Sciatic nerve (tissue), 2 donors: ENCODE measurements at regions not wholly inside any gene's neighbourhood (a gene's known extent, or its start where the extent isn't known, plus 50 kb on each side); places are given as distances from the start of the nearest gene placed in this dataset.
"Not testable (repeated sequence)": the region's sequence is repeated elsewhere in the genome, so short reads cannot be mapped to it uniquely, and the experiment has no call there.

Experiments
- ATAC-seq: fragments of 200-7000 bp; cut with Tn5 transposase; one replicate; pipeline ENCODE4 v1.9.1; 2020; ENCODE audit warnings: mild to moderate bottlenecking, moderate library complexity
- DNase-seq: peaks from one replicate; pipeline ENCODE4 v3.0.0-alpha.2; 2020; ENCODE audit warnings: low spot score
- intact Hi-C: fragments of 100-400 bp; cut with DNase I; formaldehyde crosslinking; loops from one replicate; pipeline ENCODE4 v1.14.2; 2022
- donor health status: DM: no; HTN: no; CAD: no.
- donor health status: DM: no; HTN: no; CAD: no.

DNA sequence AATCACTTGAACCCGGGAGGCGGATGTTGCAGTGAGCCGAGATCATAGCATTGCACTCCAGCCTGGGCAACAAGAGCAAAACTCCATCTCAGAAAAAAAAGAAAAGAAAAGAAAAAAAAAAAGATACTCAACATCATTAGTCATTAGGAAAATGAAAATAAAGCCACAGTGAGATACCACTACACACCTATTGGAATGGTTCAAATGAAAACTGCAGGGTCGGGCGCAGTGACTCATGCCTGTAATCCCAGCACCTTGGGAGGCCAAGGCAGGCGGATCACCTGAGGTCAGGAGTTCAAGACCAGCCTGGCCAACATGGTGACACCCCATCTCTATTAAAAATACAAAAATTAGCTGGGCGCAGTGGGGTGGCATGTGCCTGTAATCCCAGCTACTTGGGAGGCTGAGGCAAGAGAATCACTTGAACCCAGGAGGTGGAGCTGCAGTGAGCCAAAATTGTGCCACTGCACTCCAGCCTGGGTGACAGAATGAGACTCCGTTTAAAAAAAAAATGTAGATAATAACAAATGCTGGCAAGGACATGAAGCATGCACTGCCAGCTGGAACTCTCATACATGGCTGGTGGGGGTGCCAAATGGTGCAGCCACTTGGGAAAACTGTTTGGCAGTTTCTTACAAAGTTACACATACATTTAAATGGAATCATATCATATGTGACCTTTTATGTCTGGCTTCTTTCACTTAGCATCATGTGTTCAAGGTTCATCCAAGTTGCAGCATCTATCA, 90.0 kb upstream of the TARDBP start:
- ATAC-seq, intact Hi-C loops, DNase-seq: not testable (repeated sequence)

DNA sequence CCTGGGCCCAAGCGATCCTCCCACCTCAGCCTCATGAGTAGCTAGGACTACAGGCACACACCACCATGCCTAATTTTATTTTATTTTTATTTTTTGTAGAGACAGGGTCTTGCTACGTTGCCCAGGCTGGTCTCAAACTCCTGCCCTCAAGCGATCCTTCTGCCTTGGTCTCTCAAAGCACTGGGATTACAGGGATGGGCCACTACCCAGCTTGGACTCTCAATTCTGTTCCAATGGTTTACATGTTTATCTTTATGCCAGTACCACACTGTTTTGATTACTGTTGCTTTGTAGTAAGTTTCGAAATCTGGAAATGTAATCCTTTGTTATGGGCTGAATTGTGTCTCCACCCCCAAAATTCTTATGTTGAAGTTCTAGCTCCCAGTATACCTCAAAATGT, 88.4 kb upstream of the TARDBP start:
- no peak for ATAC-seq
- no peak for DNase-seq
- intact Hi-C loops, result no loop called here

DNA sequence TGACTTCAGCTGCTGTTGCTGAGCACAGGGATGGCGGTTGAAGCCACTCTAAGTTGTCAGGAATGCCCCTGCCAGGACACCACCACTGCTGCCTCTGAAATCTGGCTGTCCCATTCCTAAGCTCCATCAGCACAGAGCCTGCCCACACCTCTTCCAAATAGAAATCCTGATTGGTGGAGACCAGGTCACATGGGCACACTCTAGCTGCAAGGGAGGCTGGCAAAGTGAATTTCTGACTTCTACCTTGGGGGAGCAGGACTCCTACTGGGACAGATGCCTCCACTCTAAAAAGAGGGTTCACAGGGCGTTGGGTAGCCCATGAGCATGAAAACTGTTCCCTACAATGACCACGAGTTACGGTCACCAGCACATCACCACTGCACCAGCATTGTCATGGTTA, 83.8 kb upstream of the TARDBP start:
- intact Hi-C loops, result no loop called here
- DNase-seq (no peak), ATAC-seq (no peak)

DNA sequence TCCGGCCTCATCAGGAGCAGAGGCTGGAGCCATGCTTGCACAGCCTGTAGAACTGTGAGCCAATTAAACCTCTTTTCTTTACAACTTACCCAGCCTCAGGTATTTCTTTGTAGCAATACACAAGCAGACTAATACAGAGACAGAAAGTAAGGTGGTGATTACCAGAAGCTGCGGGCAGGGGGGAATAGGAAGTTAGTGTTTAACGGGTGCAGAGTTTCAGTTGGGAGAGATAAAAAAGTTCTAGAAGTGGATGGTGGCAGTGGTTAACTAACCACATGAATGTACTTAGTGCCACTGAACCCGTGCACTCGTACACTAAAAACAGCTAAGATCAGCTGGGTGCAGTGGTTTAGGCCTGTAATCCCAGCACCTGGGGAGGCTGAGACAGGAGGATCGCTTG, 80.4 kb upstream of the TARDBP start:
- ATAC-seq, result no peak
- no peak for DNase-seq
- intact Hi-C loops, result no loop called here

DNA sequence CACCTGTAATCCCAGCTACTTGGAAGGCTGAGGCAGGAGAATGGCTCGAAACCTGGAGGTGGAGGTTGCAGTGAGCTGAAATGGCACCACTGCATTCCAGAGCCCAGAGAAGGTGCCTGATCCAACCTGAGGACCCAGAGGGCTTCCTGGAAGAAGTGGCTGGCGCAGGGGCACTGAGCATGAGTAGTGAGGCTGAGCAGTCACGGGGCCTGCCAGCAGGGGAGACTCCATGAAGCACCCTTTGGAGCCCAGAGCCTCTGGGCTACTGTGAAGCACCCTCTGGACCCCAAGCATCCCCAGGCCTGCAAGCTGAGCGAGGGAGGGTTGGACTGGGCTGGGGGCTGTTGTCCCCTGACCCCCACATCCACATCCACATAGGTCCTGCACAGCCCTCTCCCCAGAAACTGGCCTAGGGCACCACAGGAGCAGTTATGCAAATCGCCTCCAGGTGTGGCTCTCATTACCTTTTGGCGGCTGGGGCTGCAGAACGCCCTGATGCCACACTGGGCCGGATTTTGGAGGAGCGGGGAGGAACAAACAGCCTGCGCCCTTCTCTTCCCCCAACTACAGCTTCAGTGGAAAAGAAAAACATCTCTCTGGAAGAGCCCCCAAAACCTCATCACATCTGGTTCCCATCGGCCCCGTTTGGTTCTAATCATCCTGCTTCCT, 78.2 kb upstream of the TARDBP start:
- DNase-seq, result no peak
- no peak for ATAC-seq
- intact Hi-C loops, result no loop called here

DNA sequence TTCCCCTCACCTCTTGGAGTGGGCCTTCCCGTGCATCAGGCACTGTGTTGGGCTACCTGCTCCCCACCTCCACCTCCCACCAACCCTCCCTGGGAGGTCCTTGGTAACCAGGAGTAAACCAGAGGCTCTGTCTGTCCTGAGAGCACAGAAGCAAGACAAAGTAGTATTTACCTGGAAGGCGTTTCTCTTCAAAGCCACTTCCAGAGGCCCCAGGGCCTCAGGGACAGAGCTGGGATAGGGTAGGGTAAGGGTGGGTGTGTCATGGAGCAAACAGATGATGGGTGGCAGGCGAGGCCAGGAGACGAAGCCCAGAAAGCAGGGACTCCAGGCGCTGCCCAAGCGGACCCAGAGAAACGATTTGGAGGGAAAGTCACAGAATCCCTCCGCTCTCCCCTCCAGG, 77.2 kb upstream of the TARDBP start:
- ATAC-seq (no peak), DNase-seq (no peak)
- intact Hi-C loops, result no loop called here

DNA sequence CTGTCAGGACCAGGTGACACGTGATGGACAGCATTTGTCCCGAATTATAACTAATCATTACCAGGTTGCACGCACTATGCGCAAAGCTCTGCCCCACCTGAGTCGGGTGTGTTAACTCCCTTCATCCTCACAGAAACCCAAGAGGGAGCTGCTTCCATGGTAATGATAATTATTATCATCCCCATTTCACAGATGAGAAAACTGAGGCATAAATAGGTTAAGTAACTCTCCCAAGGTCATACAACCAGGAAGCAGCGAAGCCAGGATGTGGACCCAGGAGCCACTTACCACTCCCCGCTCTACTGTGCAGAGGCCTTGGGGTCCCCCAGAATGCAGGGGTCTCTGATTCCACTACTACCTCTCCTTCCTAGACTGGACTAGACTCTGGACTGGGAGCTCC, 76.7 kb upstream of the TARDBP start:
- DNase-seq (no peak), ATAC-seq (no peak)
- intact Hi-C loops, result no loop called here

DNA sequence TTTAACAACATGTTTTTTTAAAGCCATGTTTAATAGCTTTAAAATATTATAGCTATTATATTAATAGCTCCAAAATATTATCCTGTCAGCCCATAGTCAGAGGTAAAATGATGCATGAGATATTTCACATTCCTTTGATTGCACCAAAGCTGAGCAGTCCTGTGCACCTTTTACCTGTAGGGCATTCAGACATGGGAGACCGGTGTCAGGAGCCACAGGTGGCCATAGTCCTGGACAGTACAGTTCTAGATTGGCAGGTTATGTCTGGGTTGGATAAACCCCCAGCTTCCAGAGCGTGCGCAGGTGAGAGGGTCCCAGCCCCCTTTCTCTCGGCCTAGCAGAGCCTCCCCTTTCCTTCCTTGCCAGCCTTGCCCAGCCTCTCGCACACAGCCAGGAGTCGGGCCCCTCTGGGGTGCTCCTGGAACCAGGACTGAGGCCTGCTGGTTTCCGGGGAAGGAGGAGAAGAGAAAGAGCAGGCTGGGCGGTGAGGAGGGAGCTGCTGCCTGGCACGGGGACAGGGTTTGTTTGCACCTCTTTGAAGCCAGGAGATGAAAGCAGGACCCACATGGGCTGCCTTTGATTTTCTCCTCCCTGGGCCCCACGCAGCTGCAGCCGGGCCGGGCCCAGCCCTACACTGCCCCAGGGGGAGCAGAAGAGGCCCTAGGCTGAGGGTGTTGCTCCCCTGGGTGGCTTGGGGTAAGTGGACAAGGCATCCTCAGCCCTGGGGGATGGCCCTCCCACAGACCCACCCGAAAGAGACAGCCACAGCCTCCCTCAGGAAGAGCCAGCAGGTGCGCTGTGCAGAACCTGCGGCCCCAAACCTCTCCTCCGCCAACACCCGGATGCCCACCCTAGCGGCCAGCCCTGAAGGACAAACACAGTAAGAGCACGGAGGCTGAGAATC, 75.2 kb upstream of the TARDBP start:
- intact Hi-C loops, result no loop called here
- no peak for DNase-seq
- no peak for ATAC-seq

DNA sequence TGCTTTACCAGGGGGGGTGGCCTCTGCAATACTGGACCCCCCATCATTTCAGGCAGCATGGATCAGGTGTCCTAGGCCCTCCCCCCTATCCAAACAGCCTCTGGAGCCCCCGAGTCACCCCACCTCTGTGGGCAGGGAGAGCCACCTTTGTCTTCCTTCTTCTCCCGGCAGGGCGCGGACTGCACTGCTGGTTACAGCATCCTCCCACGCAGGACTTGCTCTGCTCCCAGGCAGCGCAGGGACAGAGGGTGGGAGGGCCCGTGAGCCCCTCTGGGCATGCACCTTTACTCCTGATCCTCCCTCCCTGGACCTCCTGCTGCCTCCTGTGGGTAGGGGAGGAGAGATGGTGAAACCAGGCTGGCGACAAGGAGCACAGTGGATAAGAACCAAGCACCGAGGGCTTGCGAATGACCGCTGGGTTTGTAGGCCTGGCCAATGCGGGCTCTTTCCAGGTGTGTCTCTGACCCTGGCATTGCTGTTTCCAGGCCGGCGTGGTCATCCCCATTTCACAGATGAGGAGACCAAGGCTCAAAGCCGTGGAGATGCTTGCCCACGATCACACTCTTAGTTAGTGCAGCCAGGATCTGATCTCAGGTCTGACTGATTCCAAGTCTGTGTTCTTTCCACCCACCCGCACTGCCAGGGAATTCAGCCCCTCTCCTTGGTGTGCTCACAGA, 73.6 kb upstream of the TARDBP start:
- DNase-seq, result no peak
- ATAC-seq, result no peak
- intact Hi-C loops, result no loop called here

DNA sequence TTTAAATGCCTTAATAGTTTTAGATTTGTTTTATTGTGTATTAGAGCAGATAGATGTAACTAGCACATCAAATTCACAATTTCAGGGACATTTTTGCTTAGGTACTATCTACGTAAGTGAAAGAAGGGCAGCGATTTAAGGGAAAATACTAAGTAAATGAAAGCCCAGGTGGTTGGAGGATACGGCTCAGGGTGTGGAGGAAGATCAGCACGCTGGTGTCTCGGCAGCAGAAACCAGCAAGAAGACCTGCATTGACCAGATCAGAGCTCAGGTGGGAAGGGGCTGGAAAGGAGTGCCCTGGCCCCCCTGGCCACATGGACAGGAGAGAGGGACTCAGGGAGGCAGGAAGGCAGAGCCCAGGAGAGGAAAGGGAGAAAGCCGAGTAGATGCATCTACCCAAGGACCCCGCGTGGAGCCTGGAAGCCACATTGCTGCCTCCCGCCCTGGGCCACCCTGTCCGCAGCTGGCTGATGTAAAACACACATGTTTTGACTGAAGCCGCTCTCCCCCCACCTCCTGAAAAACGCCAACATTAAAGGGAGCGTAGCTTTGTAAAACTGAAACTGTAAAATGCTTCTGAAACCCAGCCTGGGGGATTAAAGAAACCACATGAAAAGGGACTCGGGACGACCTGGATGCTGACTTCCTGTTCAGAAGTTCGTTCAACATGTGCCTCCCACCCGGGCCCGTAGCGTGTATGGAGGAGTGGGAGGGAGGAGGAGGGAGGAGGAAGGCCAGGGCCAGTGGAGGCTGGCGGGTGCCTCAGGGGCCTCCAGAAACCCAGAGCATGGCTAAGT, 72.6 kb upstream of the TARDBP start:
- ATAC-seq, result no peak
- intact Hi-C loops, result loop anchor here (10.0 kb wide), 1 partner anchor 445 kb away; no protein-coding TSS in a partner anchor
- no peak for DNase-seq

DNA sequence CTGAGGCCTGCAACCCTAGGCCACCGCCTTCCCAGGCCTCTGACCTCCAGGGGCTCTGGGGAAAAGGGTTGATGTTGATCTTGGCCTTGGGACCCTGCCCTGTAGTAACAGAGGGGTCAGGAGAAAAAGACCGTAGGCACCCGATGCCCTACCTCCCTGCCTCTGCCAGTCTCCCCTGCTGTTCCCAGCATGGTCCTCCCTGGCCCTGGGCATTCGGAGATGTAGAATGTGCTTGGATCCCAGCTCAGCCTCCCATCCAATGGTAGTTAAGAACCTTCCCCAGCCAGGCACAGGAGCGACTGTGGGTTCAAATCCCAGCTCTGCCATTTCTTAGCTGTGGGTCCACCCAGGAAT, 72.0 kb upstream of the TARDBP start:
- DNase-seq (no peak), ATAC-seq (no peak)
- intact Hi-C loops, result loop anchor here (10.0 kb wide), 1 partner anchor 446 kb away; no protein-coding TSS in a partner anchor

DNA sequence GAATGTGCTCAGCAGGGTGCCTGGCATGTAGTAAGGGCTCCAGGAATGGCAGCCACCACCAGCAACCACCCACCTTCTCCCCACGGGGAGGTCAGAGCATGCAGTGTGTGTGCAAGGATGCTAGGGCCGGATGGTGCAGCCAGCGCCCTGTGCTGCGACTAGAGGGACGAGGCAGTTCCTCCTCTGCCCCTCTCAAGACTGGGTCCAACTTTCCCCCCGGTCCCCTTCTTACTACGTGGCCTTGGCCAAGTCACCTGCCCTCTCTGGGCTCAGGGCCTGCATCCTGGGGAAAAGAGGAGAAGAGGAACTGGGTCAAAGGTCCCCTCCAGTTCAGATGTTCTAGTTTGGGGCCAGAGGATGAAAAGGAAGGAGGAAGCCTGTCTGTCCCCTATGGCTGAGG, 71.6 kb upstream of the TARDBP start:
- DNase-seq (no peak), ATAC-seq (no peak)
- intact Hi-C loops, result loop anchor here (10.0 kb wide), 1 partner anchor 446 kb away; no protein-coding TSS in a partner anchor

DNA sequence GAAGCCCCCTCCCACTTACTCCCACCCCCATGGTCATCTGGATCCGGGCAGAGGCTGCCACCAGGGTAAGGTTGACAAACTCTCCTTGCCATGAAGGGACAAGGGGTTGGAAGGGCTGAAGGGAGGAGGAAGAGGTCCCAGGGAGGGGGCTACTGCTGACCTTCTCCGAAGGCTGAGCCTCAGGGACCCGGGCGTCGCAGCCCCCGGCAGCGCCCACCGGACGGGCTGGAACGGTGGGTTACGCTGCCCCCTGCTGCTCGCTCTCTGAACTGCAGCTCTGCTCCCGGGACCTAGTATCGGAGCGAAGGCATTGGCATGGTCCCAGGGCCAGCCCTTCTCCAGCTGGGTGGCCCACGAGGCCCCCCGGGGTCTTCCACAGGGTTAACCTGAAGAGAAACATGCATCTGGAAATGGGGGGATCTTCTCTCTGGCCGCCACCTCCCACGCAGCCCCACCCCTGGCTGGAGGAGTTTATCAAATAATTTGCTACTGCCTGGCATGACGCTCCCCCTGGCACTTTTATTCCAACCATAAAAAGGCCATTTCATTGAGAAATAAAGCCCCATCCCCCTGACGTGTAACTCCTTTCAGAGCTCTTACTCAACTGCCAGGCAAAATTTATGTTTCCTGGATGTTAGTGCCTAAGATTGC, 70.4 kb upstream of the TARDBP start:
- DNase-seq, result peak; percentile 77
- ATAC-seq, result peak; percentile 32
- intact Hi-C loops, result loop anchor here (10.0 kb wide), 1 partner anchor 447 kb away; no protein-coding TSS in a partner anchor

DNA sequence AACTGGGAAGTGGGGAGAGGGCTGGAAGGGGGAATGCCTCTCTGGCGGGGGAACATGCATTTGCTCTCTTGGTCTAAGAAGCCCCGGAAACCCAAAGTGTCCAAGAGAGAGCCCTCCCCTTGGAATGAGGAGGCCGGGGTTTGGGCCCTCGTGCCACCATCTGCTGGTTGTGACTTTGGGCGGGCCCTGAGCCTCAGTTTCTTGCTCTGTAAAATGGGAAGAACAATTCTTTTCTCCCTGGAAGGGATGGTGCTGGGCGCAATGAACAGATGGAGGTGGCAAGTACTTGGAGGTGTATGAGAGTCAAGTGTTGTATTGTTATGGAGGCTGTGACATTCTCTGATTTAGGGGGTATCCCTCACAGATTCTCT, 69.9 kb upstream of the TARDBP start:
- no peak for DNase-seq
- no peak for ATAC-seq
- intact Hi-C loops, result loop anchor here (10.0 kb wide), 1 partner anchor 448 kb away; no protein-coding TSS in a partner anchor

DNA sequence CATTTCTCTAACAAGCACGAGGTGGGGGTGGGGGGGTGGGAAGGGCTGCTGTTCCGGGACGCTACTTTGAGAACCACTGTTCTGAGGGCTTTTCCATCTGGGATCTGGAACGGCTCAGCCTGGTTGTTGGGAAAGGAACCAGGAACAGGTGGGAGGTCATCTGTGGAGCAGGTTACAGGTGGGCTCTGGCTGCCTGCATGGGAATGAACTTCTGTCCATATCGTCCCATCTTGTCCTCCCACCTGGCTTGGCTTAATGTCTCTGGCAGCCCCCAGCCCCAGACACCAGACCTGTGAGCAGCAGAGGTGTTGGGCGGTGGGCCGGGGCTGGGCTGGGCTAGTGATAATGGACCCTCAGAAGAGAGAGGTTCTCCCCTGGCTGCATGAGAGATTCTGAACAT, 69.4 kb upstream of the TARDBP start:
- ATAC-seq, result no peak
- intact Hi-C loops, result loop anchor here (10.0 kb wide), 1 partner anchor 448 kb away; no protein-coding TSS in a partner anchor
- no peak for DNase-seq

DNA sequence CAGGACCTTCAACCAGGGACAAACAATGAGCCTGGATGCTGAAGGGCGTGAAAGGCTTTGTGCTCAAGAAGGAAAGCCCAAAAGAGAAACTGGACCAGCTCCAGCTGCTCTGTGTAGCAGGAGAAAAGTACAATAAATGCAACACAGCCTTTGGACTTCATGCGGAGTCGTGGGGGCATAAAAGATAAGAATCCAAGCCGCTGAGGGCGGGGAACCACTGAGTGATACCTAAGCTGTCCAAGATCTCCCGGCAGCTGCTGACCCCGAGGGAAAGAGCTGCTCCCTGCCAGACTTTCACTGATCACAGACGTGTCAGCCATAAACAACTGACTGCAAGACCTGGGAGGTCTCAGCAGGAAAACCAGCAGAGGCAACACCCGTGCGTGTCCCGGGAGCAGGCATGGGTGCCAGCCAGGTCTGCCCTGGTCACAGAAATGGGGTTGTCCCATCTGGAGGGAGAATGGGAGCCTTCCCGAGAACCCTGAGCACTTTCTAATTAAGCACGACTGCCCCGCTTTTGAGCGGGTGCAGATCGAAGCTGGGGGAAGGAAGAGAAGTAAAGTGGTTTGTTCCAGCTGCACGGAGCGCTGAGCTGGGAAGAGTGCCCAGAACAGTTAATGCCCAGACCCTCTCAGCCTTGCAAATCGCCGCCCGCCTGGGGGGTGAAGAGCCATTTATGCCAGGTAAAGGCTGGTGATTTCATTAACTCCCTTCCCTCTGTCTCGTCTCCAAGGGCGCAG, 68.3 kb upstream of the TARDBP start:
- intact Hi-C loops, result loop anchor here (10.0 kb wide), 1 partner anchor 449 kb away; no protein-coding TSS in a partner anchor
- ATAC-seq, result peak; percentile 24
- DNase-seq, result no peak

DNA sequence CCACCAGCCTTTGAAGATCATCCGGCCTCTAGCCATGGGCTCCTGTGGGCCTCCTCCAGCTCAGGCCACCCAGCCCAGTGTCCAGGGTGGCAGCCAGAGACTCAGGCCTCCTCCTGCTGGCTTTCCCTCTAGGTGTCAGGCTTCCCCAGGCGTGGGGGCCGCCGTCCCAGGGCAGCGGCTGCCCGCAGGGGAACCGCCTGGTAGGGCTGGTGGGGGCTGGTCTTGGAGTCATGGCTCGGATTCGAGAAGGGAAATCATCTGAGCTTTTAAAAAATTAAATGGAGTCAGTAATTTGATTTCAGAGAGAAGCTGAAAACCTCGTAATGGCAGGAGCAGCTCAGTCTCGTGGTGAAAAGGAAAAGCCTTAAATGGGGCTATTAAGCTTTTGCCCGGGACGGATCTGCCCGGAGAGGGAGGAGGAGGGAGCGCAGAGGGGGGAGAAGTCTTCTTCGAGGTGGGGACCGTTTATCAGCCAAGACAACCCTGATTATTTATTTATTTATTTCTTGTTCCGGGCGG, 66.4 kb upstream of the TARDBP start:
- DNase-seq (no peak), ATAC-seq (no peak)
- intact Hi-C loops, result loop anchor here (10.0 kb wide), 1 partner anchor 451 kb away; no protein-coding TSS in a partner anchor
